ENCODE measurements at regions not wholly inside any gene's neighbourhood (a gene's known extent, or its start where the extent isn't known, plus 50 kb on each side); places are given as distances from the start of the nearest gene placed in this dataset.

- no TSS peak for BruUV-seq (replicated peaks)
- no peak overlapping the region for H3K9ac ChIP-seq (ENCODE audit: low read depth, low read length)
- in situ Hi-C loops (cut with MboI; ENCODE audit: low sequenced_read_pairs) (no loop called here), dilution Hi-C loops (cut with HindIII; ENCODE audit: low sequenced_read_pairs, unreplicated experiment) (no loop called here), intact Hi-C loops (cut with micrococcal nuclease) (no loop called here)
- no peaks in the 10 kb centered on the region for H3K27me3 ChIP-seq (ENCODE audit: control insufficient read depth, insufficient read depth, low read length)
- CTCF ChIA-PET = interaction anchor here (0.6 kb wide), 1 partner anchor 162 kb away, joined by 4 read pairs; no protein-coding TSS in a partner anchor
- H2AK9ac ChIP-seq (replicated peaks; ENCODE audit: low read depth, low read length, poor library complexity) = no peak overlapping the region
- peaks cover 8% of the 10 kb centered on the region for H3K9me1 ChIP-seq (ENCODE audit: insufficient read depth, low read length)
- no peak overlapping the region for H2BK20ac ChIP-seq (ENCODE audit: low read depth, low read length)
- H3K4me2 ChIP-seq (ENCODE audit: low read depth, low read length) = no peak overlapping the region
- H4K91ac ChIP-seq (ENCODE audit: insufficient read depth, low read depth, low read length) = no peak overlapping the region
- H2BK120ac ChIP-seq (ENCODE audit: low read depth, low read length) = no peak overlapping the region
- no peak overlapping the region for H3K14ac ChIP-seq (replicated peaks; ENCODE audit: low read depth, low read length)
- H2BK15ac ChIP-seq (ENCODE audit: low read depth, low read length) = no peak overlapping the region
- H3K36me3 ChIP-seq (ENCODE audit: control insufficient read depth, insufficient read depth, low read length) = no peaks in the 10 kb centered on the region
- H2BK5ac ChIP-seq (ENCODE audit: low read depth, low read length, poor library complexity, severe bottlenecking) = no peak overlapping the region
- H4K5ac ChIP-seq (ENCODE audit: low read depth, low read length) = no peak overlapping the region
- no peak overlapping the region for H2AK5ac ChIP-seq (ENCODE audit: low read depth, low read length)
- ATAC-seq (ENCODE audit: low read depth) (no peak), DNase-seq (no peak)
- no peaks in the 10 kb centered on the region for H4K20me1 ChIP-seq (ENCODE audit: insufficient read depth, low read length)
- no peak overlapping the region for H3K4ac ChIP-seq (ENCODE audit: low read depth, low read length)
- H3K4me3 ChIP-seq (ENCODE audit: insufficient read depth, low read depth, low read length) = no peak overlapping the region
- no peak overlapping the region for H3K56ac ChIP-seq (ENCODE audit: extremely low read depth, insufficient read depth, low read length)
- WGBS, 2 experiments (ENCODE audit: extremely low coverage in 2 of 2, insufficient read length in 1 of 2) = no CpG with 5 or more reads among the region's 2 CpGs
- no peak overlapping the region for H3K27ac ChIP-seq (ENCODE audit: insufficient read depth, low read length)
- TF ChIP-seq BHLHE40 (IDR thresholded peaks at IDR 0.05; ENCODE audit: low read depth, low read length) (no peak), SMC3 (IDR thresholded peaks at IDR 0.05; ENCODE audit: low read depth, low read length) (no peak), NFE2L2 (IDR thresholded peaks at IDR 0.05; ENCODE audit: low read depth, low read length) (no peak), RAD21 (IDR thresholded peaks at IDR 0.05; ENCODE audit: low read length) (no peak), MXI1 (IDR thresholded peaks at IDR 0.05; ENCODE audit: borderline replicate concordance, low read depth, low read length) (no peak), RFX5 (IDR thresholded peaks at IDR 0.05; ENCODE audit: low read depth, low read length) (no peak), FOS (IDR thresholded peaks at IDR 0.05; ENCODE audit: low read depth, low read length) (no peak), MAFK (IDR thresholded peaks at IDR 0.05; ENCODE audit: low read depth, low read length) (no peak), MAZ (IDR thresholded peaks at IDR 0.05; ENCODE audit: borderline replicate concordance, low read depth, low read length) (no peak), CHD1 (IDR thresholded peaks at IDR 0.05; ENCODE audit: low read depth, low read length) (no peak), POLR2A (IDR thresholded peaks at IDR 0.05; ENCODE audit: low read depth, low read length) (no peak), RCOR1 (IDR thresholded peaks at IDR 0.05; ENCODE audit: insufficient replicate concordance, low read length) (no peak), USF2 (IDR thresholded peaks at IDR 0.05; ENCODE audit: low read depth, low read length) (no peak), CEBPB (IDR thresholded peaks at IDR 0.05; ENCODE audit: low read depth, low read length) (no peak)
- TF ChIP-seq, protein P1, sequence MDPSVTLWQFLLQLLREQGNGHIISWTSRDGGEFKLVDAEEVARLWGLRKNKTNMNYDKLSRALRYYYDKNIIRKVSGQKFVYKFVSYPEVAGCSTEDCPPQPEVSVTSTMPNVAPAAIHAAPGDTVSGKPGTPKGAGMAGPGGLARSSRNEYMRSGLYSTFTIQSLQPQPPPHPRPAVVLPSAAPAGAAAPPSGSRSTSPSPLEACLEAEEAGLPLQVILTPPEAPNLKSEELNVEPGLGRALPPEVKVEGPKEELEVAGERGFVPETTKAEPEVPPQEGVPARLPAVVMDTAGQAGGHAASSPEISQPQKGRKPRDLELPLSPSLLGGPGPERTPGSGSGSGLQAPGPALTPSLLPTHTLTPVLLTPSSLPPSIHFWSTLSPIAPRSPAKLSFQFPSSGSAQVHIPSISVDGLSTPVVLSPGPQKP (IDR thresholded peaks at IDR 0.05; ENCODE audit: borderline replicate concordance, low read depth, low read length) = no peak
- TF ChIP-seq, protein P2, sequence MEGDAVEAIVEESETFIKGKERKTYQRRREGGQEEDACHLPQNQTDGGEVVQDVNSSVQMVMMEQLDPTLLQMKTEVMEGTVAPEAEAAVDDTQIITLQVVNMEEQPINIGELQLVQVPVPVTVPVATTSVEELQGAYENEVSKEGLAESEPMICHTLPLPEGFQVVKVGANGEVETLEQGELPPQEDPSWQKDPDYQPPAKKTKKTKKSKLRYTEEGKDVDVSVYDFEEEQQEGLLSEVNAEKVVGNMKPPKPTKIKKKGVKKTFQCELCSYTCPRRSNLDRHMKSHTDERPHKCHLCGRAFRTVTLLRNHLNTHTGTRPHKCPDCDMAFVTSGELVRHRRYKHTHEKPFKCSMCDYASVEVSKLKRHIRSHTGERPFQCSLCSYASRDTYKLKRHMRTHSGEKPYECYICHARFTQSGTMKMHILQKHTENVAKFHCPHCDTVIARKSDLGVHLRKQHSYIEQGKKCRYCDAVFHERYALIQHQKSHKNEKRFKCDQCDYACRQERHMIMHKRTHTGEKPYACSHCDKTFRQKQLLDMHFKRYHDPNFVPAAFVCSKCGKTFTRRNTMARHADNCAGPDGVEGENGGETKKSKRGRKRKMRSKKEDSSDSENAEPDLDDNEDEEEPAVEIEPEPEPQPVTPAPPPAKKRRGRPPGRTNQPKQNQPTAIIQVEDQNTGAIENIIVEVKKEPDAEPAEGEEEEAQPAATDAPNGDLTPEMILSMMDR (conservative IDR thresholded peaks at IDR 0.05; ENCODE audit: low read depth, low read length) = no peak
- POLR2A ChIA-PET (ENCODE audit: unreplicated experiment) = no interaction called here
- H3K4me1 ChIP-seq (ENCODE audit: control insufficient read depth, insufficient read depth, low read length) = peaks cover 6% of the 10 kb centered on the region
- no peak overlapping the region for H3K18ac ChIP-seq (ENCODE audit: low read depth, low read length)
- H3K79me1 ChIP-seq (ENCODE audit: low read depth in 1 of 2, low read length in 2 of 2) = peaks cover 0 to 3% of the 10 kb centered on the region in 2 experiments; a peak in 1 of 4 replicates
- H3K9me3 ChIP-seq (ENCODE audit: control insufficient read depth, insufficient read depth, low read length) = no peaks in the 10 kb centered on the region
- H2AFZ ChIP-seq (replicated peaks; ENCODE audit: low read length, poor library complexity) = no peak overlapping the region
- H4K8ac ChIP-seq (ENCODE audit: low read depth in 2 of 2, low read length in 2 of 2) = no peak overlapping the region
- H3K23ac ChIP-seq (ENCODE audit: low read depth, low read length) = no peak overlapping the region
These were observed 138.0 kb upstream of the ZNF217 start for GRCh38 chr20:53731595-53731994.

All from IMR-90 (cell line).